ENCODE measurements at regions not wholly inside any gene's neighbourhood (a gene's known extent, or its start where the extent isn't known, plus 50 kb on each side); places are given as distances from the start of the nearest gene placed in this dataset.

- H4K5ac ChIP-seq (ENCODE audit: insufficient read length, low read depth, low read length), result no peak overlapping the region
- no peak overlapping the region for H2BK15ac ChIP-seq (ENCODE audit: low read depth, low read length)
- no peak overlapping the region for H4K91ac ChIP-seq (ENCODE audit: insufficient read length, low read depth, low read length)
- H3K9me3 ChIP-seq (ENCODE audit: control insufficient read depth, low read depth, low read length), result no peaks in the 10 kb centered on the region
- no peak overlapping the region for H3K18ac ChIP-seq (ENCODE audit: insufficient read length, low read depth, low read length)
- H3K27me3 ChIP-seq (ENCODE audit: insufficient read depth, low read length), result no peaks in the 10 kb centered on the region
- no peak overlapping the region for H2BK12ac ChIP-seq (ENCODE audit: insufficient read length, low read depth, low read length)
- no peak overlapping the region for H4K8ac ChIP-seq (replicated peaks; ENCODE audit: insufficient read length, low read depth, low read length)
- no peaks in the 10 kb centered on the region for H3K79me1 ChIP-seq (ENCODE audit: insufficient read depth, low read depth, low read length, poor library complexity, severe bottlenecking)
- Mint-ChIP-seq H3K9me3 (peaks cover 0 to 3% of the 10 kb centered on the region in 2 experiments; a peak in 2 of 5 replicates), H3K4me3 (no peak overlapping the region), H3K27ac (no peak overlapping the region), H3K36me3 (ENCODE audit: insufficient read depth in 1 of 3, low read depth in 3 of 3) (peaks cover 0 to 15% (median 9%) of the 10 kb centered on the region in 3 experiments; a peak in 3 of 7 replicates), H3K27me3 (ENCODE audit: low read depth) (peaks cover 1% of the 10 kb centered on the region; the same call in 1 of the 2 replicates), H3K4me1 (no peaks in the 10 kb centered on the region)
- no peak overlapping the region for H3K56ac ChIP-seq (ENCODE audit: insufficient read length, low read depth, low read length)
- no peaks in the 10 kb centered on the region for H4K20me1 ChIP-seq (ENCODE audit: control insufficient read depth, insufficient read depth, insufficient read length)
- no peak overlapping the region for H2AFZ ChIP-seq (ENCODE audit: low read length)
- no peak overlapping the region for H3K27ac ChIP-seq (ENCODE audit: insufficient read length, low read depth, low read length)
- no peak overlapping the region for H2BK120ac ChIP-seq (ENCODE audit: low read depth, low read length, poor library complexity, severe bottlenecking)
- H3K79me2 ChIP-seq (ENCODE audit: insufficient read depth, low read length), result no peaks in the 10 kb centered on the region
- no peak overlapping the region for H2BK5ac ChIP-seq (ENCODE audit: insufficient read length, low read length)
- TF ChIP-seq CTCF (conservative IDR thresholded peaks at IDR 0.05), result peak; percentile 70
- WGBS (ENCODE audit: extremely low coverage, insufficient read length, low lambda C conversion rate), result no CpG with 5 or more reads among the region's 4 CpGs
- H3K9ac ChIP-seq (ENCODE audit: extremely low read depth, insufficient read length, low read length), result no peak overlapping the region
- no peaks in the 10 kb centered on the region for H3K4me1 ChIP-seq (ENCODE audit: insufficient read depth, low read length)
- H3K4me2 ChIP-seq (ENCODE audit: insufficient read depth, insufficient read length, low read length), result no peak overlapping the region
- H2BK20ac ChIP-seq (ENCODE audit: low read depth, low read length, poor library complexity, severe bottlenecking), result no peak overlapping the region
- H2AK5ac ChIP-seq (ENCODE audit: insufficient read length, low read length), result no peak overlapping the region
- H3K23me2 ChIP-seq (ENCODE audit: insufficient read length, low read depth, low read length, poor library complexity, severe bottlenecking), result no peaks in the 10 kb centered on the region
- H3T11ph ChIP-seq (ENCODE audit: low read length), result no peak overlapping the region
- DNase-seq, result no peak
- H3K4ac ChIP-seq (ENCODE audit: low read depth, low read length), result no peak overlapping the region
- H3K14ac ChIP-seq (ENCODE audit: insufficient read depth, low read length), result no peak overlapping the region
- H3K23ac ChIP-seq (ENCODE audit: insufficient read length, low read depth, low read length), result no peak overlapping the region
These were observed 94.7 kb upstream of the TUSC7 start for GRCh38 chr3:116614795-116615362.
